ENCODE measurements at regions not wholly inside any gene's neighbourhood (a gene's known extent, or its start where the extent isn't known, plus 50 kb on each side); places are given as distances from the start of the nearest gene placed in this dataset.

GRCh38 chr21:27365394-27365793 lies 398.5 kb upstream of the ADAMTS5 start:
- TF ChIP-seq CTCF (IDR thresholded peaks at IDR 0.05), result no peak
- TF ChIP-seq EP300 (IDR thresholded peaks at IDR 0.05), result no peak
- no peak for TF ChIP-seq POLR2AphosphoS5 (IDR thresholded peaks at IDR 0.05)
